WI38 (cell line): ENCODE measurements at regions not wholly inside any gene's neighbourhood (a gene's known extent, or its start where the extent isn't known, plus 50 kb on each side); places are given as distances from the start of the nearest gene placed in this dataset.

ENCODE experiments used
- H3K4me3 ChIP-seq: 2 replicates; pipeline ENCODE4 v1.5.1; 2011; ENCODE audit warnings: low read depth, mild to moderate bottlenecking, control low read depth, low read length
- TF ChIP-seq, protein P1 (sequence below): IDR thresholded peaks from 2 replicates; pipeline ENCODE4 v1.5.1; 2012; ENCODE audit warnings: low read depth, mild to moderate bottlenecking, control low read depth, low read length

- TF ChIP-seq, protein P1, sequence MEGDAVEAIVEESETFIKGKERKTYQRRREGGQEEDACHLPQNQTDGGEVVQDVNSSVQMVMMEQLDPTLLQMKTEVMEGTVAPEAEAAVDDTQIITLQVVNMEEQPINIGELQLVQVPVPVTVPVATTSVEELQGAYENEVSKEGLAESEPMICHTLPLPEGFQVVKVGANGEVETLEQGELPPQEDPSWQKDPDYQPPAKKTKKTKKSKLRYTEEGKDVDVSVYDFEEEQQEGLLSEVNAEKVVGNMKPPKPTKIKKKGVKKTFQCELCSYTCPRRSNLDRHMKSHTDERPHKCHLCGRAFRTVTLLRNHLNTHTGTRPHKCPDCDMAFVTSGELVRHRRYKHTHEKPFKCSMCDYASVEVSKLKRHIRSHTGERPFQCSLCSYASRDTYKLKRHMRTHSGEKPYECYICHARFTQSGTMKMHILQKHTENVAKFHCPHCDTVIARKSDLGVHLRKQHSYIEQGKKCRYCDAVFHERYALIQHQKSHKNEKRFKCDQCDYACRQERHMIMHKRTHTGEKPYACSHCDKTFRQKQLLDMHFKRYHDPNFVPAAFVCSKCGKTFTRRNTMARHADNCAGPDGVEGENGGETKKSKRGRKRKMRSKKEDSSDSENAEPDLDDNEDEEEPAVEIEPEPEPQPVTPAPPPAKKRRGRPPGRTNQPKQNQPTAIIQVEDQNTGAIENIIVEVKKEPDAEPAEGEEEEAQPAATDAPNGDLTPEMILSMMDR: no peak
- no peak overlapping the region for H3K4me3 ChIP-seq
Observed at GRCh38 chr3:81105206-81105605, 656.2 kb downstream of the GBE1 start.

DNA sequence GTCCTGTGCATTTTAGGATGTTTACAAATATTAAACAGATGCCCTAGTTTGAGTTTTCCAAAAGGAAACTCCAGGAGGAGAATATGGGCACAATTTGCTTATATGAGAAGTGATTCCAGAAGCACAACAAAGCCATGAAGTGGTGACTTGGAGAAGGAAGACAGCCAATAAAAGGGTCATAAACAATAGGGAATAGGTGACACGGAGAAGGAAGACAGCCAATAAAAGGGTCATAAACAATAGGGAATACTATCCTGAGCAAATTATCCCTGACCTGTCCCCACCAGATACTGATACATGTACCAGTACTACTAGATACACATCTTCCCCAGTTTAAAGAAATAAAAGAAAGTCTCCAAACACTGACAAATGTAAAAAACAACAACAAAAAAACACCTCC lies 663.6 kb downstream of the GBE1 start:
- TF ChIP-seq, protein P1: no peak
- H3K4me3 ChIP-seq: no peak overlapping the region

DNA sequence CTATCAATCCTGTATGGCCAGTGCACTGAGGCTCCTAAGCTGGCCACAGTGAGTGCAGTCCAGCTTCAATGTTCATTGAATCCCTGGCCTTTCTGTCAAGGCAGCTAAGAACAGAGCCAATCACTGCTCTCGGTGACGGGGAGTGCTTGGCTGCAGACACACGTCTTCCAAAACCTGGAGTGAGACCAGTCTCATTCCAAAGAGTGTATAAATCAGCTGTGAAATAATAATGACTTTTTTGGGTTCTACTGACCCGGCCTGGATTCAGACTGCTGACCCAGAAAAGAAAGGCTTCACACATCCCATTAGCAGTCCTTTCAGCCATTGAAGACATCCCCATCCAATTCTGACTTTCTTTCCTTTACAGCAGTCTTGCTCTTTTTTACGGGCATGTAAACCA lies 665.5 kb downstream of the GBE1 start:
- no peak overlapping the region for H3K4me3 ChIP-seq
- TF ChIP-seq, protein P1: no peak

DNA sequence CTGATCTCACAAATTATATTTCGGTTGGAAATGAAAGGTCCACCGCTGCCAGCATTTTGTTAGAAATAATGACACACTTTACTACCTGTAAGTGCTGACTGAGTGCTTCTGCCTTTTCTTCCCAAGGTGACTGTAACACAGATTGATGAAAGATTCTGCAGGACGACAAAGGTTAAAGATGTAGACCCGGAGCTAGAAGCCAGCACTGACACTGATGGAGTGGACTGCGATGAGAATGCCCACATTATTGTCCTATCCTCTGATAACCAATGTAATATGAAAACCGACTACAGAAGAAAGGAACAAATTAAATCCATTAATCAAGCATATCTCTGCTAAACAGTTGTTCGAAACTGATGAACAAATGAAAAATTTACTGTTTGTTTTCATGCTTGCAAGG lies 666.5 kb downstream of the GBE1 start:
- TF ChIP-seq, protein P1: no peak
- H3K4me3 ChIP-seq: no peak overlapping the region

DNA sequence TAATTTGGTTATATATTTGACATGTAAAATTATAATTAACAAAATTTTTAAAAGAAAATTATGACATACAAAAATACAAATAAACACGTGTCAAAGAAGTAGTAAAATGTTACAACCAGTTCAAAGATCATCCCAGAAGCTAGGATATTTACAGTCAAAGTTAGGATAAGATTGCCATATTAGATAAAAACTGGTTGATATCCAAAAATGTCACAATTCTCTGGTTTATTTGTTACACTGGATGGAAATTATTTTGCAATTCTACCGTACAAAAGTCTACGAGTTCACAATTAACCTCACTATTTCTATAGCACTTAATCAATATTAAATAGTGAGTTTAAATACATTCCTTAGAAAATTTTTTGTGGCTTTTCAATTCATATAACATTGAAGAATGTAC lies 673.8 kb downstream of the GBE1 start:
- TF ChIP-seq, protein P1: no peak
- H3K4me3 ChIP-seq: no peak overlapping the region

DNA sequence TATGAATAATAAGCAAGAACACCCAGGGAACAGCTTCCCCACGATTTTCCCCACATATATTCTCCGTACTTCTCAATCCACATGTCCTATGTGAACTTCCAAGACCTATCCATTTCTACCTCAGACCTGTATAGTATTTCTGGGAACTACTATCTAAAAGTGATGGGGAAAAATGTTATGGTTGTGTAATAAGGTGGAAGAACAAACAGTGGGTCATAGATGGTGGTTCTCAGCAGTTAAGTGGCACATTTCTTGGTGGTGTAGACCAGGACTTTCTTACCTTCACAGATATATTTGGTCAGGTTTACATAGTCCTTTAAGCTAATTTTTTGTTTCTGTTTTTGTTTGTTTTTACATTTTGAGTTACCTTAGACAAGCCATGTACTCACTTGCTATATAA lies 675.1 kb downstream of the GBE1 start:
- TF ChIP-seq, protein P1: no peak
- H3K4me3 ChIP-seq: no peak overlapping the region

DNA sequence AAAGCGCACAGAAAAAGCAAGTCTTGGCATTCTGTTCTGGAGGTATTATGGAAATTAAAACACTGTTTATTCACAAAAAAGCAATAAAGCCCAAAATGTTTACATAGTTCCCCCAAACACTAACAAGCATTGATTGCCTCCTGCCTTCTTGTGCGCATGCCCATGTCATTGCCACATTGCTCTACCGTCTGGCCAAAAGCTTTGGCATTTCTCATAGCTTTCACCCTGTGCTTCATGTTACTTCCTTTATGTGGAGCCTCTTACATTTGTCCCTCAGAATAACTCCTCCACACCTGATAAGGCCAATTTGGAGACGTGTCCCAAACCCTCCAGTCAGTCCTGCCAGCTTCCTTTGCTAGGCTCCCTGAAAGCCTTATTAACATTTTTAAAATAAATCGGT lies 680.8 kb downstream of the GBE1 start:
- TF ChIP-seq, protein P1: no peak
- H3K4me3 ChIP-seq: no peak overlapping the region

DNA sequence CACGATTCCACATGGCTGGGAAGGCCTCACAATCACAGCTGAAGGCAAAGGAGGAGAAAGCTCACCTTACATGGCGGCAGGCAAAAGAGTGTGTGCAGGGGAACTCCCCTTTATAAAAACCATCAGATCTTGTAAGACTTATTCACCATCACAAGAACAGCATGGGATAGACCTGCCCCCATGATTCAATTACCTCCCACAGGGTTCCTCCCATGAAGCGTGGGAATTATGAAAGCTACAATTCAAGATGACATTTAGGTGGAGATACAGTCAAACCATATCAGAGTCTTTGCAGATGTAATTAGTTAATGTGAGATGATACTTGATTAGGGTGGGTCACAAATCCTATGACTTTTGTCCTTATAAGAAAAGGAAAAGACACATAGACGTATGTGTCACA lies 688.9 kb downstream of the GBE1 start:
- no peak overlapping the region for H3K4me3 ChIP-seq
- TF ChIP-seq, protein P1: no peak
